WTC11 (cell line): ENCODE measurements at regions not wholly inside any gene's neighbourhood (a gene's known extent, or its start where the extent isn't known, plus 50 kb on each side); places are given as distances from the start of the nearest gene placed in this dataset.

ENCODE experiments used
- CBFB ChIP-seq: sonication (generic); formaldehyde crosslinking; IDR thresholded peaks from 2 replicates; pipeline ENCODE4 v1.8.1; 2022; ENCODE audit warnings: mild to moderate bottlenecking, low read depth, missing genetic modification reagents
- CTCF ChIP-seq: fragments of 200-600 bp; IDR thresholded peaks from 2 replicates; pipeline ENCODE4 v1.8.0; 2022; ENCODE audit warnings: antibody characterized with exemption
- E2F5 ChIP-seq: sonication (generic); formaldehyde crosslinking; IDR thresholded peaks from 2 replicates; pipeline ENCODE4 v1.8.1; 2022; ENCODE audit warnings: mild to moderate bottlenecking, moderate library complexity, missing genetic modification reagents
- ESRRA ChIP-seq: sonication (generic); formaldehyde crosslinking; IDR thresholded peaks from 2 replicates; pipeline ENCODE4 v1.8.1; 2022; ENCODE audit warnings: mild to moderate bottlenecking, missing genetic modification reagents, borderline replicate concordance
- FOXK1 ChIP-seq: sonication (generic); formaldehyde crosslinking; IDR thresholded peaks from 2 replicates; pipeline ENCODE4 v1.8.0; 2022; ENCODE audit warnings: mild to moderate bottlenecking, moderate library complexity, missing genetic modification reagents
- NR2C2 ChIP-seq: sonication (generic); formaldehyde crosslinking; IDR thresholded peaks from 2 replicates; pipeline ENCODE4 v1.8.0; 2022; ENCODE audit warnings: mild to moderate bottlenecking, missing genetic modification reagents
- USF1 ChIP-seq: sonication (generic); formaldehyde crosslinking; IDR thresholded peaks from 2 replicates; pipeline ENCODE4 v1.8.0; 2022; ENCODE audit warnings: mild to moderate bottlenecking, missing genetic modification reagents
- USF2 ChIP-seq: sonication (generic); formaldehyde crosslinking; IDR thresholded peaks from 2 replicates; pipeline ENCODE4 v1.8.1; 2023; ENCODE audit warnings: mild to moderate bottlenecking, missing genetic modification reagents, moderate library complexity
- ZNF281 ChIP-seq: sonication (generic); formaldehyde crosslinking; IDR thresholded peaks from 2 replicates; pipeline ENCODE4 v1.8.0; 2023; ENCODE audit warnings: mild to moderate bottlenecking, missing genetic modification reagents

GRCh38 chr5:124504081-124504916, 242.1 kb downstream of the ZNF608 start:
- TF ChIP-seq CTCF (no peak), ZNF281 (CRISPR knock-in tag) (no peak), E2F5 (CRISPR knock-in tag) (no peak), ESRRA (CRISPR knock-in tag) (no peak), USF1 (CRISPR knock-in tag) (no peak), USF2 (no peak), CBFB (CRISPR knock-in tag) (no peak), NR2C2 (no peak), FOXK1 (CRISPR knock-in tag) (no peak)
